Fibroblast of pulmonary artery (primary cell): ENCODE measurements at regions not wholly inside any gene's neighbourhood (a gene's known extent, or its start where the extent isn't known, plus 50 kb on each side); places are given as distances from the start of the nearest gene placed in this dataset.

Experiments used
- DNase-seq: peaks from one replicate; pipeline ENCODE4 v3.0.0-alpha.2; 2010; ENCODE audit warnings: low read depth
- H3K4me3 ChIP-seq: replicated peaks from 2 replicates; pipeline ENCODE4 v1.5.1; 2011; ENCODE audit warnings: low read depth, mild to moderate bottlenecking, control low read depth, low read length, moderate library complexity
- TF ChIP-seq, protein P1 (sequence below): IDR thresholded peaks from 2 replicates; pipeline ENCODE4 v1.5.1; 2011; ENCODE audit warnings: mild to moderate bottlenecking, control low read depth, low read length, inconsistent platforms; ENCODE audit errors: missing control alignments

GRCh38 chr4:144572660-144573059 is 73.3 kb upstream of the HHIP start:
- no peak overlapping the region for H3K4me3 ChIP-seq
- TF ChIP-seq, protein P1, sequence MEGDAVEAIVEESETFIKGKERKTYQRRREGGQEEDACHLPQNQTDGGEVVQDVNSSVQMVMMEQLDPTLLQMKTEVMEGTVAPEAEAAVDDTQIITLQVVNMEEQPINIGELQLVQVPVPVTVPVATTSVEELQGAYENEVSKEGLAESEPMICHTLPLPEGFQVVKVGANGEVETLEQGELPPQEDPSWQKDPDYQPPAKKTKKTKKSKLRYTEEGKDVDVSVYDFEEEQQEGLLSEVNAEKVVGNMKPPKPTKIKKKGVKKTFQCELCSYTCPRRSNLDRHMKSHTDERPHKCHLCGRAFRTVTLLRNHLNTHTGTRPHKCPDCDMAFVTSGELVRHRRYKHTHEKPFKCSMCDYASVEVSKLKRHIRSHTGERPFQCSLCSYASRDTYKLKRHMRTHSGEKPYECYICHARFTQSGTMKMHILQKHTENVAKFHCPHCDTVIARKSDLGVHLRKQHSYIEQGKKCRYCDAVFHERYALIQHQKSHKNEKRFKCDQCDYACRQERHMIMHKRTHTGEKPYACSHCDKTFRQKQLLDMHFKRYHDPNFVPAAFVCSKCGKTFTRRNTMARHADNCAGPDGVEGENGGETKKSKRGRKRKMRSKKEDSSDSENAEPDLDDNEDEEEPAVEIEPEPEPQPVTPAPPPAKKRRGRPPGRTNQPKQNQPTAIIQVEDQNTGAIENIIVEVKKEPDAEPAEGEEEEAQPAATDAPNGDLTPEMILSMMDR, result no peak
- no peak for DNase-seq

GRCh38 chr4:144574000-144574399 is 72.0 kb upstream of the HHIP start:
- TF ChIP-seq, protein P1, result no peak
- no peak overlapping the region for H3K4me3 ChIP-seq
- no peak for DNase-seq

DNA sequence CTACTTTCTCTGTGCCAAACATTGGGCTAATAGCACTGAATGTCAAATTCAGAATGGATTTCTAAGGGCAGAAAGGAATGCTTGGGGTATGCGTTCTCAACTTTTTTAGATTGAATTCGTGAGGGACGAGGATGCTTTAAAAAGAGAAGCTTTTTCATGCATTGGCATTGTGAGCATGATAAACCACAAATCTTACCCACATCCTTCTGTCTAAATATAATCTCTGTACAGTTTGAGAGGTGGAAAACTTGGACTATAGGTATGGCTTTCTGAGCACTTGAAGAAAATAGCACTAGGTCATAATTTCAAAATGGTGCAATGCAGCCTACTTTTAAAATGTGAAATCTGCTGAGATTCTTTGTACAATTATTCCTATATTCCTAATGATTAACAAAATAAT is 71.4 kb upstream of the HHIP start:
- TF ChIP-seq, protein P1, result no peak
- no peak for DNase-seq
- H3K4me3 ChIP-seq, result no peak overlapping the region

DNA sequence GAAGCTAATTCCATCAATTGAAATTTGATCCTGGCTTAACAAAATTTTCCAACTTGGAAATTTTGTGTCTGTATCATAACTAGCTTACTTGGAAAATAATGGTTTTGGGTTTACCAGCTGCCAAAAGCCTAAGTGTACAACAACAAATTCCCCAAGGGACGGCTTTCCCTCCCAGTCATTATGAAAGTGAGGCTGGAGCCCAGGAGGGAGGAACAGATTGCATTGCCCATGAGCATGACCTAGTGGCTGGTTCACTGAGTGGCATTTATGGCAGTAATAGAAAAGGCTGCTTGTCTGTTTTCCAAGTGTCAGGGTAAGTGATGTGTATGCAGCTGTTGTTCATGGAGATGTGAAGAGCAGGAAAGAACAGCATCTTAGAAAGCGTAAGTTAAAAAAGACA is 70.8 kb upstream of the HHIP start:
- DNase-seq, result peak; percentile 53
- TF ChIP-seq, protein P1, result peak; percentile 22
- H3K4me3 ChIP-seq, result no peak overlapping the region

- DNase-seq, result peak; percentile 29
- H3K4me3 ChIP-seq, result no peak overlapping the region
- TF ChIP-seq, protein P1, result no peak
These were observed 67.3 kb upstream of the HHIP start for GRCh38 chr4:144578681-144579080.

DNA sequence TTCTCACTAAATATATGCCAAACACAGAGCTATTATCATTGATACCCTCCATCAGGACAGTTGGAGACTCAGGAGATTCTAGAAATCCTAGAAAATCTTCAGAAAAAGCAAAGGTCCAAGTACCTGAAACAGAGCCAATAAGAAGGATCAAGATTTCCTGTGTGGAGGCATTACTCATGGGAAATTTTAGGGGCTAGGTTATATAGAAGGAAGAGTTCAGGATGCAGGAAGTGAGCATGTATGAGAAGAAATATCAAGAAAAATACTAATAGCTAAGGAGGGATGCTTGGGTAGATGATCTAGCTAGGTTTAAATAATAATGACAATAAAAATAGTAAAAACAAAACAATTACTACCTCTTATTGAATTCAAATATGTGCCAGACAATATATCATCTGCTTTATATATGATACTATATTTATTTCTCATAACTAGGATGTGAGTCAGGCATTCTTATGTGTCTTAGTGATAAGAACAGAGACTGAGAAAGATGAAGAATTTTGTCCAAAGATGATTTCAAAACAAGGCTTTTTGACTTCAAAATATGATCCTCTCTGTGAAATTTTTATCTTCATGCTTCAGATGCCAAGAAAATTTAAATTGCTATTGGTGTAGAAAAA is 66.4 kb upstream of the HHIP start:
- no peak overlapping the region for H3K4me3 ChIP-seq
- DNase-seq, result peak; percentile 80
- TF ChIP-seq, protein P1, result no peak

- TF ChIP-seq, protein P1, result no peak
- no peak for DNase-seq
- no peak overlapping the region for H3K4me3 ChIP-seq
These were observed 65.5 kb upstream of the HHIP start for GRCh38 chr4:144580430-144580829.
